ENCODE measurements at regions not wholly inside any gene's neighbourhood (a gene's known extent, or its start where the extent isn't known, plus 50 kb on each side); places are given as distances from the start of the nearest gene placed in this dataset.

DNA sequence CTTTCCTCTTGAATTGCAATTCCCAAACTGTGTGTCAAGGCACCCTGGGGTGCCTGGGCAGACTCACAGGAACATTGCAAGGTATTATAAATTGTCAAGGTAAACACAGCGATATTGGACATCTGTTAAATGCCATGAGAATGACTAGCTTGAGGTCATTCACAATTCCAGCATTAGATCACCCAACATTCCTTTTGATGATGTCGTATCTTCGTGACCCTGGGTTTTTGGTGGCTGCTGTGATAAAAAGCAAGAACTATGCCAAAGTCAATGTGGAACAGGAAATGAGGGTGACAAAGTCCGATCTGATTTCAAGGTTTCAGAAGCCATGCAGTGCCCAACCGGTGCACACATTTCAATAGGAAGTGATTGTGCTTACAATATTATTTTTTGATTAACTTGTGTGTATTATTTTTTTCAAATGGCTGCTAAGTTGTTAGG is 458.4 kb downstream of the MIAT start:
- FAIRE-seq (no peak), DNase-seq (ENCODE audit: low read depth, low spot score) (no peak)
- Histone ChIP-seq H3K27ac (ENCODE audit: control insufficient read depth, insufficient read depth, low read length) (no peak overlapping the region), H3K9me1 (ENCODE audit: control insufficient read depth, extremely low read depth, insufficient read depth, low read length) (no peaks in the 10 kb centered on the region), H3K4me2 (ENCODE audit: control insufficient read depth, extremely low read depth, insufficient read depth, low read depth, low read length) (peak overlapping the region; percentile 3), H3K9me3 (ENCODE audit: control insufficient read depth, low read depth, low read length) (peaks cover 2% of the 10 kb centered on the region), H2AFZ (ENCODE audit: control insufficient read depth, low read length) (no peak overlapping the region), H4K20me1 (ENCODE audit: control insufficient read depth, extremely low read depth, insufficient read depth, low read length) (no peaks in the 10 kb centered on the region), H3K4me3 (ENCODE audit: control insufficient read depth in 2 of 3, extremely low read depth in 1 of 3, insufficient read depth in 2 of 3, low read depth in 1 of 3, low read length in 3 of 3) (no peak overlapping the region), H3K4me1 (ENCODE audit: control insufficient read depth, extremely low read depth, insufficient read depth, low read length) (peaks cover 25% of the 10 kb centered on the region), H3K27me3 (ENCODE audit: control insufficient read depth, extremely low read depth, insufficient read depth, low read length) (no peaks in the 10 kb centered on the region), H3K79me2 (ENCODE audit: control insufficient read depth, insufficient read depth, low read length) (no peaks in the 10 kb centered on the region), H3K9ac (ENCODE audit: control insufficient read depth, extremely low read depth, insufficient read depth, low read length) (no peak overlapping the region), H3K36me3 (ENCODE audit: control insufficient read depth in 2 of 2, extremely low read depth in 1 of 2, insufficient read depth in 2 of 2, low read length in 2 of 2) (no peaks in the 10 kb centered on the region)
- TF ChIP-seq, protein P1, sequence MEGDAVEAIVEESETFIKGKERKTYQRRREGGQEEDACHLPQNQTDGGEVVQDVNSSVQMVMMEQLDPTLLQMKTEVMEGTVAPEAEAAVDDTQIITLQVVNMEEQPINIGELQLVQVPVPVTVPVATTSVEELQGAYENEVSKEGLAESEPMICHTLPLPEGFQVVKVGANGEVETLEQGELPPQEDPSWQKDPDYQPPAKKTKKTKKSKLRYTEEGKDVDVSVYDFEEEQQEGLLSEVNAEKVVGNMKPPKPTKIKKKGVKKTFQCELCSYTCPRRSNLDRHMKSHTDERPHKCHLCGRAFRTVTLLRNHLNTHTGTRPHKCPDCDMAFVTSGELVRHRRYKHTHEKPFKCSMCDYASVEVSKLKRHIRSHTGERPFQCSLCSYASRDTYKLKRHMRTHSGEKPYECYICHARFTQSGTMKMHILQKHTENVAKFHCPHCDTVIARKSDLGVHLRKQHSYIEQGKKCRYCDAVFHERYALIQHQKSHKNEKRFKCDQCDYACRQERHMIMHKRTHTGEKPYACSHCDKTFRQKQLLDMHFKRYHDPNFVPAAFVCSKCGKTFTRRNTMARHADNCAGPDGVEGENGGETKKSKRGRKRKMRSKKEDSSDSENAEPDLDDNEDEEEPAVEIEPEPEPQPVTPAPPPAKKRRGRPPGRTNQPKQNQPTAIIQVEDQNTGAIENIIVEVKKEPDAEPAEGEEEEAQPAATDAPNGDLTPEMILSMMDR (optimal IDR thresholded peaks at IDR 0.05 in 1 of 3, IDR thresholded peaks at IDR 0.05 in 1 of 3, conservative IDR thresholded peaks at IDR 0.05 in 1 of 3; ENCODE audit: extremely low read depth in 1 of 3, insufficient read depth in 2 of 3, low read length in 3 of 3) = no peak
- TF ChIP-seq EZH2 (IDR thresholded peaks at IDR 0.05; ENCODE audit: low read length) = no peak
- dilution Hi-C loops (cut with MboI; ENCODE audit: extremely low pct_ligation_motif_present, low sequenced_read_pairs) = no loop called here

DNA sequence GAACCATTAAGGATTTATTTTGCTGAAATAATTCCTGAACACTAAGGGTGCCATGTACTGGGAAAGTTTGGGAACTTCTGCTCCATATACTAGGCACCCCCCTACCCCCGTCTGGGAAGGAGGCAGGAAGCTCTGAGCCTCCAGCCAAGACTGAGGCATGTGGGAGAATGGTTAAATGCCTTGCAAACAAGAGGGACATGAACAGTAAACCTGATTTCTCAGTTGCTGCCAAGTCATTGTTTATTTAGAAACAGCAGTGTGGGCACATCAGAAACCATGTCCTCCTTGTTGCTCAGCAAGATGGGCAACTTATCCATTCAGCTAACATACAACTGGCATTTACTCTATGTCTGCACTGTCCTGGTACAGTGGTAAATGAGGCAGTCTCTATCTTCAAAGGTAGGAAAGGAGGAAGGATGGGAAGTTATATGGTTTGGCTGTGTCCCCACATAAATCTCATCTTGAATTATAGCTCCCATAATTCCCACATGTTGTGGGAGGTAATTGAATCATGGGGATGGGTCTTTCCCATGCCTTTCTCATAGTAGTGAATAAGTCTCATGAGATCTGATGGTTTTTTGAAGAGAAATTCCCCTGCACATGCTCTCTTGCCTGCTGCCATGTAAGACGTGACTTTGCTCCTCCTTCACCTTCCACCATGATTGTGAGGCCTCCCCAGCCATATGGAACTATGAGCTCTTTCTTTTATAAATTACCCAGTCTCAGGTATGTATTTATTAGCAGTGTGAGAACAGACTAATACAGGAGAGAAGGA is 459.1 kb downstream of the MIAT start:
- Histone ChIP-seq H3K36me3 (ENCODE audit: control insufficient read depth in 2 of 2, extremely low read depth in 1 of 2, insufficient read depth in 2 of 2, low read length in 2 of 2) (no peaks in the 10 kb centered on the region), H3K27ac (ENCODE audit: control insufficient read depth, insufficient read depth, low read length) (no peak overlapping the region), H3K4me1 (ENCODE audit: control insufficient read depth, extremely low read depth, insufficient read depth, low read length) (peaks cover 22% of the 10 kb centered on the region), H3K79me2 (ENCODE audit: control insufficient read depth, insufficient read depth, low read length) (no peaks in the 10 kb centered on the region), H4K20me1 (ENCODE audit: control insufficient read depth, extremely low read depth, insufficient read depth, low read length) (no peaks in the 10 kb centered on the region), H3K9ac (ENCODE audit: control insufficient read depth, extremely low read depth, insufficient read depth, low read length) (no peak overlapping the region), H2AFZ (ENCODE audit: control insufficient read depth, low read length) (no peak overlapping the region), H3K27me3 (ENCODE audit: control insufficient read depth, extremely low read depth, insufficient read depth, low read length) (no peaks in the 10 kb centered on the region), H3K9me1 (ENCODE audit: control insufficient read depth, extremely low read depth, insufficient read depth, low read length) (no peaks in the 10 kb centered on the region), H3K4me3 (ENCODE audit: control insufficient read depth in 2 of 3, extremely low read depth in 1 of 3, insufficient read depth in 2 of 3, low read depth in 1 of 3, low read length in 3 of 3) (no peak overlapping the region), H3K9me3 (ENCODE audit: control insufficient read depth, low read depth, low read length) (peaks cover 2% of the 10 kb centered on the region), H3K4me2 (ENCODE audit: control insufficient read depth, extremely low read depth, insufficient read depth, low read depth, low read length) (no peak overlapping the region)
- FAIRE-seq = no peak
- DNase-seq (ENCODE audit: low read depth, low spot score) = no peak
- TF ChIP-seq, protein P1 (optimal IDR thresholded peaks at IDR 0.05 in 1 of 3, IDR thresholded peaks at IDR 0.05 in 1 of 3, conservative IDR thresholded peaks at IDR 0.05 in 1 of 3; ENCODE audit: extremely low read depth in 1 of 3, insufficient read depth in 2 of 3, low read length in 3 of 3) = no peak
- no peak for TF ChIP-seq EZH2 (IDR thresholded peaks at IDR 0.05; ENCODE audit: low read length)
- dilution Hi-C loops (cut with MboI; ENCODE audit: extremely low pct_ligation_motif_present, low sequenced_read_pairs) = no loop called here

All from keratinocyte (primary cell).